Brain microvascular endothelial cell (primary cell): ENCODE measurements at regions not wholly inside any gene's neighbourhood (a gene's known extent, or its start where the extent isn't known, plus 50 kb on each side); places are given as distances from the start of the nearest gene placed in this dataset.

Experiments
- DNase-seq: peaks from one replicate; pipeline ENCODE4 v3.0.0-alpha.2; 2020
- H3K27ac ChIP-seq: fragments of 250-450 bp; sonication (Bioruptor Pico); 2 replicates; pipeline ENCODE4 v1.5.1; 2020; ENCODE audit warnings: mild to moderate bottlenecking, moderate library complexity
- H3K27me3 ChIP-seq: fragments of 250-450 bp; sonication (Bioruptor Pico); replicated peaks from 2 replicates; pipeline ENCODE4 v1.5.1; 2020; ENCODE audit warnings: mild to moderate bottlenecking
- H3K36me3 ChIP-seq: fragments of 250-450 bp; sonication (Bioruptor Pico); replicated peaks from 2 replicates; pipeline ENCODE4 v1.5.1; 2020; ENCODE audit warnings: mild to moderate bottlenecking
- H3K4me3 ChIP-seq: 2 replicates; pipeline ENCODE4 v1.5.1; 2011; ENCODE audit warnings: low read depth, mild to moderate bottlenecking, control low read depth, low read length, moderate library complexity
- CTCF ChIP-seq: IDR thresholded peaks from 2 replicates; pipeline ENCODE4 v1.5.1; 2011; ENCODE audit warnings: low read depth, mild to moderate bottlenecking, moderate library complexity, low read length, control low read depth, inconsistent platforms; ENCODE audit errors: missing control alignments
- in situ Hi-C: cut with HindIII; loops from 2 replicates; pipeline ENCODE4 v1.10.0; 2017; ENCODE audit warnings: low sequenced_read_pairs, low pct_ligation_motif_present

- Histone ChIP-seq H3K4me3 (no peak overlapping the region), H3K27ac (no peak overlapping the region), H3K27me3 (no peaks in the 10 kb centered on the region), H3K36me3 (no peaks in the 10 kb centered on the region)
- no peak for TF ChIP-seq CTCF
- in situ Hi-C loops = no loop called here
- no peak for DNase-seq
Observed at GRCh38 chr7:125592331-125592730, 662.7 kb upstream of the POT1 start.

- no peaks in the 10 kb centered on the region for H3K36me3 ChIP-seq
- DNase-seq = no peak
- in situ Hi-C loops = no loop called here
- no peak overlapping the region for H3K27ac ChIP-seq
- H3K4me3 ChIP-seq = no peak overlapping the region
- no peaks in the 10 kb centered on the region for H3K27me3 ChIP-seq
- no peak for TF ChIP-seq CTCF
Observed at GRCh38 chr7:125573126-125573525, 643.5 kb upstream of the POT1 start.

GRCh38 chr7:125572414-125572813 lies 642.8 kb upstream of the POT1 start:
- no peak overlapping the region for H3K4me3 ChIP-seq
- DNase-seq = no peak
- no peaks in the 10 kb centered on the region for H3K27me3 ChIP-seq
- in situ Hi-C loops = no loop called here
- no peak for TF ChIP-seq CTCF
- no peaks in the 10 kb centered on the region for H3K36me3 ChIP-seq
- H3K27ac ChIP-seq = no peak overlapping the region

- no peaks in the 10 kb centered on the region for H3K27me3 ChIP-seq
- no peak overlapping the region for H3K27ac ChIP-seq
- no peak for DNase-seq
- in situ Hi-C loops = no loop called here
- TF ChIP-seq CTCF = no peak
- H3K36me3 ChIP-seq = no peaks in the 10 kb centered on the region
- no peak overlapping the region for H3K4me3 ChIP-seq
Observed at GRCh38 chr7:125568799-125569198, 639.2 kb upstream of the POT1 start.

- TF ChIP-seq CTCF = no peak
- no peak overlapping the region for H3K4me3 ChIP-seq
- no peaks in the 10 kb centered on the region for H3K27me3 ChIP-seq
- no peak for DNase-seq
- H3K27ac ChIP-seq = no peak overlapping the region
- in situ Hi-C loops = no loop called here
- H3K36me3 ChIP-seq = no peaks in the 10 kb centered on the region
Observed at GRCh38 chr7:125567686-125568085, 638.1 kb upstream of the POT1 start.

- peak; percentile 12 for DNase-seq
- in situ Hi-C loops = no loop called here
- no peaks in the 10 kb centered on the region for H3K27me3 ChIP-seq
Observed at GRCh38 chr7:125563964-125564529, 634.4 kb upstream of the POT1 start.

More at GRCh38 chr7:125563964-125564529, 634.4 kb upstream of the POT1 start:
- H3K36me3 ChIP-seq = no peaks in the 10 kb centered on the region
- H3K4me3 ChIP-seq = peak overlapping the region; percentile 24
- no peak overlapping the region for H3K27ac ChIP-seq
- no peak for TF ChIP-seq CTCF
